GM18519 (cell line): ENCODE measurements at regions not wholly inside any gene's neighbourhood (a gene's known extent, or its start where the extent isn't known, plus 50 kb on each side); places are given as distances from the start of the nearest gene placed in this dataset.

Source experiments
- ATAC-seq: cut with Tn5 transposase; IDR thresholded peaks from one replicate; pipeline ENCODE4 v1.9.1; 2021; ENCODE audit warnings: mild to moderate bottlenecking, moderate library complexity; ENCODE audit not compliant: unreplicated experiment, low FRiP score

- ATAC-seq = no peak
Observed at GRCh38 chr13:38590796-38591507, 95.9 kb upstream of the FREM2 start.

- ATAC-seq = no peak
Observed at GRCh38 chr13:38602266-38602665, 84.6 kb upstream of the FREM2 start.

GRCh38 chr13:38606699-38607535, 80.0 kb upstream of the FREM2 start:
- ATAC-seq = no peak

- ATAC-seq = no peak
Observed at GRCh38 chr13:38617936-38618335, 68.9 kb upstream of the FREM2 start.

GRCh38 chr13:38618336-38618735, 68.5 kb upstream of the FREM2 start:
- ATAC-seq = no peak

- ATAC-seq = no peak
Observed at GRCh38 chr13:38618881-38619280, 68.0 kb upstream of the FREM2 start.

- no peak for ATAC-seq
Observed at GRCh38 chr13:38620876-38621275, 66.0 kb upstream of the FREM2 start.

GRCh38 chr13:38624822-38625221, 62.1 kb upstream of the FREM2 start:
- ATAC-seq = no peak

GRCh38 chr13:38628554-38628953, 58.3 kb upstream of the FREM2 start:
- no peak for ATAC-seq

- ATAC-seq = no peak
Observed at GRCh38 chr13:38630780-38631179, 56.1 kb upstream of the FREM2 start.

GRCh38 chr13:38635030-38635429, 51.8 kb upstream of the FREM2 start:
- ATAC-seq = no peak

- no peak for ATAC-seq
Observed at GRCh38 chr13:38636073-38636472, 50.8 kb upstream of the FREM2 start.

GRCh38 chr13:38636761-38637160, 50.1 kb upstream of the FREM2 start:
- ATAC-seq = no peak
